ENCODE measurements at regions not wholly inside any gene's neighbourhood (a gene's known extent, or its start where the extent isn't known, plus 50 kb on each side); places are given as distances from the start of the nearest gene placed in this dataset.

- Mint-ChIP-seq H3K36me3 (ENCODE audit: low read depth) (no peaks in the 10 kb centered on the region), H3K27me3 (ENCODE audit: insufficient read depth) (no peaks in the 10 kb centered on the region), H3K9me3 (peaks cover 10% of the 10 kb centered on the region)
Observed at GRCh38 chr9:13790055-13790454, 510.6 kb upstream of the MPDZ start.

GRCh38 chr9:13787234-13787833 lies 507.8 kb upstream of the MPDZ start:
- Histone ChIP-seq H3K4me3 (ENCODE audit: low read length) (no peak overlapping the region), H3K27ac (ENCODE audit: low read depth, low read length) (no peak overlapping the region), H3K9me3 (ENCODE audit: control insufficient read depth, low read length) (no peaks in the 10 kb centered on the region), H3K36me3 (ENCODE audit: control insufficient read depth, insufficient read depth, low read length) (no peaks in the 10 kb centered on the region), H3K27me3 (ENCODE audit: control insufficient read depth, insufficient read depth, low read length, poor library complexity, severe bottlenecking) (no peaks in the 10 kb centered on the region), H3K9ac (ENCODE audit: extremely low read depth, low read length, poor library complexity, severe bottlenecking) (no peak overlapping the region), H3K4me1 (ENCODE audit: control insufficient read depth, insufficient read depth, low read length) (no peaks in the 10 kb centered on the region)
- TF ChIP-seq CTCF (conservative IDR thresholded peaks at IDR 0.05), result no peak
- Mint-ChIP-seq H3K27ac (no peak overlapping the region), H3K27me3 (ENCODE audit: insufficient read depth) (no peaks in the 10 kb centered on the region), H3K4me3 (no peak overlapping the region), H3K36me3 (ENCODE audit: low read depth) (no peaks in the 10 kb centered on the region), H3K9me3 (no peaks in the 10 kb centered on the region), H3K4me1 (no peaks in the 10 kb centered on the region)
- WGBS, 2 experiments (ENCODE audit: insufficient coverage in 1 of 2, insufficient read length in 1 of 2), result 88 to 90% methylated on average over 9 to 10 of the region's 10 CpGs
- no peak for DNase-seq

More at GRCh38 chr9:13790055-13790454, 510.6 kb upstream of the MPDZ start:
- H3K4me3 ChIP-seq (ENCODE audit: low read length), result no peak overlapping the region
- no peaks in the 10 kb centered on the region for H3K4me1 ChIP-seq (ENCODE audit: control insufficient read depth, insufficient read depth, low read length)
- no peak overlapping the region for H3K9ac ChIP-seq (ENCODE audit: extremely low read depth, low read length, poor library complexity, severe bottlenecking)
- Mint-ChIP-seq H3K4me3 (no peak overlapping the region), H3K27ac (no peak overlapping the region), H3K4me1 (no peaks in the 10 kb centered on the region)
- no peak for TF ChIP-seq CTCF (conservative IDR thresholded peaks at IDR 0.05)
- WGBS, 2 experiments (ENCODE audit: insufficient coverage in 1 of 2, insufficient read length in 1 of 2), result 92 to 100% methylated on average over 1 to 2 of the region's 2 CpGs
- H3K36me3 ChIP-seq (ENCODE audit: control insufficient read depth, insufficient read depth, low read length), result no peaks in the 10 kb centered on the region
- H3K9me3 ChIP-seq (ENCODE audit: control insufficient read depth, low read length), result no peaks in the 10 kb centered on the region
- no peaks in the 10 kb centered on the region for H3K27me3 ChIP-seq (ENCODE audit: control insufficient read depth, insufficient read depth, low read length, poor library complexity, severe bottlenecking)
- DNase-seq, result no peak
- no peak overlapping the region for H3K27ac ChIP-seq (ENCODE audit: low read depth, low read length)

- no peak overlapping the region for H3K4me3 Mint-ChIP-seq
- H3K27ac Mint-ChIP-seq, result no peak overlapping the region
- no peaks in the 10 kb centered on the region for H3K27me3 ChIP-seq (ENCODE audit: control insufficient read depth, insufficient read depth, low read length, poor library complexity, severe bottlenecking)
- H3K27ac ChIP-seq (ENCODE audit: low read depth, low read length), result no peak overlapping the region
- no peaks in the 10 kb centered on the region for H3K9me3 ChIP-seq (ENCODE audit: control insufficient read depth, low read length)
- no peaks in the 10 kb centered on the region for H3K36me3 Mint-ChIP-seq (ENCODE audit: low read depth)
- no peak for DNase-seq
- no peak overlapping the region for H3K9ac ChIP-seq (ENCODE audit: extremely low read depth, low read length, poor library complexity, severe bottlenecking)
- no peaks in the 10 kb centered on the region for H3K36me3 ChIP-seq (ENCODE audit: control insufficient read depth, insufficient read depth, low read length)
- H3K9me3 Mint-ChIP-seq, result no peaks in the 10 kb centered on the region
- no peaks in the 10 kb centered on the region for H3K4me1 ChIP-seq (ENCODE audit: control insufficient read depth, insufficient read depth, low read length)
- no peaks in the 10 kb centered on the region for H3K4me1 Mint-ChIP-seq
- TF ChIP-seq CTCF (conservative IDR thresholded peaks at IDR 0.05), result no peak
- H3K27me3 Mint-ChIP-seq (ENCODE audit: insufficient read depth), result no peaks in the 10 kb centered on the region
- no peak overlapping the region for H3K4me3 ChIP-seq (ENCODE audit: low read length)
Observed at GRCh38 chr9:13786711-13787110, 507.2 kb upstream of the MPDZ start.
